GM12892 (cell line): ENCODE measurements at regions not wholly inside any gene's neighbourhood (a gene's known extent, or its start where the extent isn't known, plus 50 kb on each side); places are given as distances from the start of the nearest gene placed in this dataset.

Source experiments
- POLR2A ChIP-seq: IDR thresholded peaks from 2 replicates; pipeline ENCODE4 v1.6.1; 2011; ENCODE audit warnings: low read depth, low read length, control low read depth
- POLR2AphosphoS5 ChIP-seq: IDR thresholded peaks from 2 replicates; pipeline ENCODE4 v1.6.1; 2011; ENCODE audit warnings: low read depth, low read length, control low read depth
- TAF1 ChIP-seq: IDR thresholded peaks from 2 replicates; pipeline ENCODE4 v1.6.1; 2011; ENCODE audit warnings: low read depth, mild to moderate bottlenecking, control low read depth, low read length, borderline replicate concordance

GRCh38 chr14:86761611-86762010 is 1231.4 kb downstream of the GALC start:
- TF ChIP-seq TAF1 (no peak), POLR2A (no peak), POLR2AphosphoS5 (no peak)
